ENCODE measurements at regions not wholly inside any gene's neighbourhood (a gene's known extent, or its start where the extent isn't known, plus 50 kb on each side); places are given as distances from the start of the nearest gene placed in this dataset.

DNA sequence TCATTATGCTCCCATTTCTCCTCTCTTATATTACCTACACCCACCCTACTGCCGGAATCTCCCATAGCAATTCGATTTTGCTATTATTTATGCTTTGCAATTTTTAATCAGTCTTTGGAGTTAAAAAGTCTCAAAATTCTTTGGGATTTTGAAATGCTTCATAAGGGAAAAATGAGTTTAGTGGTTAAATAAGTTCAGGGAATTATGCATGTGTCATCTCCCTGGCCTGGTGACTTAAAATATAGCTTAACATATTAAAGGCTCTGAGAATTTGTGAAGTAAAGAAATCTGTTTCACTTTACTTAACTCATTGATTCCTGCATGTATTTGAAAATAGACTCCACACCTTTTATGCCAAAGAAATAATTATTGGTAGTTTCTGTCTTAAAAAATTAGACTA, 185.1 kb upstream of the DIPK2B start:
- Histone ChIP-seq H3K79me2 (ENCODE audit: insufficient read depth, low read length) (no peaks in the 10 kb centered on the region), H2AFZ (ENCODE audit: low read length) (no peak overlapping the region), H3K27me3 (ENCODE audit: control insufficient read depth in 1 of 2, insufficient read depth in 2 of 2, low read length in 2 of 2) (no peaks in the 10 kb centered on the region), H3K9me3 (ENCODE audit: low read length) (no peaks in the 10 kb centered on the region), H3K4me3 (replicated peaks in 1 of 3; ENCODE audit: insufficient read depth in 1 of 3, low read depth in 2 of 3, low read length in 3 of 3) (no peak overlapping the region), H3K36me3 (replicated peaks in 1 of 2; ENCODE audit: control insufficient read depth in 1 of 2, insufficient read depth in 2 of 2, low read length in 2 of 2) (no peaks in the 10 kb centered on the region), H3K4me1 (ENCODE audit: insufficient read depth, low read length) (no peaks in the 10 kb centered on the region), H3K9ac (ENCODE audit: insufficient read depth, low read depth, low read length) (no peak overlapping the region), H4K20me1 (ENCODE audit: insufficient read depth, low read length) (no peaks in the 10 kb centered on the region), H3K27ac (ENCODE audit: extremely low read length, insufficient read depth, low read length) (no peak overlapping the region), H3K4me2 (ENCODE audit: low read depth, low read length) (no peak overlapping the region)
- TF ChIP-seq PAWR (CRISPR knock-in tag; IDR thresholded peaks at IDR 0.05; ENCODE audit: borderline replicate concordance) = no peak
- no peak for TF ChIP-seq THYN1 (CRISPR knock-in tag; IDR thresholded peaks at IDR 0.05; ENCODE audit: borderline replicate concordance, low read depth)
- TF ChIP-seq ZSCAN29 (CRISPR knock-in tag; conservative IDR thresholded peaks at IDR 0.05) = no peak
- TF ChIP-seq ZSCAN20 (CRISPR knock-in tag; IDR thresholded peaks at IDR 0.05; ENCODE audit: borderline replicate concordance) = no peak
- TF ChIP-seq ZNF329 (CRISPR knock-in tag; IDR thresholded peaks at IDR 0.05; ENCODE audit: low read depth) = no peak
- no peak for TF ChIP-seq ZNF343 (CRISPR knock-in tag; IDR thresholded peaks at IDR 0.05)
- TF ChIP-seq MED8 (CRISPR knock-in tag; IDR thresholded peaks at IDR 0.05; ENCODE audit: insufficient replicate concordance) = no peak
- TF ChIP-seq REXO4 (CRISPR knock-in tag; IDR thresholded peaks at IDR 0.05; ENCODE audit: borderline replicate concordance) = no peak
- TF ChIP-seq SETDB1 (CRISPR knock-in tag; IDR thresholded peaks at IDR 0.05; ENCODE audit: borderline replicate concordance) = no peak
- no peak for TF ChIP-seq FOXP1 (IDR thresholded peaks at IDR 0.05)
- TF ChIP-seq FOXP1 (CRISPR knock-in tag; IDR thresholded peaks at IDR 0.05) = no peak
- no peak for TF ChIP-seq HDAC1 (CRISPR knock-in tag; IDR thresholded peaks at IDR 0.05)
- in situ Hi-C loops (cut with HindIII; ENCODE audit: extremely low pct_ligation_motif_present, low pct_unique_long_range_greater_than_20kb) = no loop called here
- ATAC-seq (no peak), DNase-seq (ENCODE audit: low spot score) (no peak), FAIRE-seq (no peak)
- CTCF ChIA-PET (ENCODE audit: low intra/inter-chr PET ratio, low total read pairs) = no interaction called here
- intact Hi-C loops (cut with micrococcal nuclease; ENCODE audit: unreplicated experiment) = no loop called here
- WGBS (ENCODE audit: low lambda C conversion rate) = 50% methylated on average over 2 of the region's 2 CpGs
- POLR2A ChIA-PET = no interaction called here
- no TSS peak for BruUV-seq (replicated peaks)

DNA sequence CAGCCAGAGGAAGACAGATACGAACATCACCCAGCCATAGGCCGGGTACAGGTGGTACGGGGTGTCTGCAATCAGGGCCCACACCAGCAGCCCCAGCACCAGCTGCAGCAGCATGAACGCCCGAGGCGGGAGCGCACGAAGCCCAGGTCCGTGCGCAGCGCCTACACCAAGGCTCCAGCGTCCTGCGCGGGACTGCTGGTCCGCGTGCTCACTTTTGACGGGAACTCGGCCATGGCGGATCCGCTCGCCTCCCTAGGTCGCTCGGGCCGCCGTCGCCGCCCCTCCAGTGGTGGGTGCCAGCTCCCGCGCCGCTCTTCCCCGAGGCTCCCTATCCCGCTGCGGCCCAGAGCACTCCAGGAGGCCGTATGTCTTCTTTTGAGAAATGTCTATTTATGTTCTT, 181.2 kb upstream of the DIPK2B start:
- POLR2A ChIA-PET = no interaction called here
- WGBS (ENCODE audit: low lambda C conversion rate) = 60% methylated on average over 5 of the region's 34 CpGs
- no peaks in the 10 kb centered on the region for H3K27me3 ChIP-seq (ENCODE audit: control insufficient read depth in 1 of 2, insufficient read depth in 2 of 2, low read length in 2 of 2)
- CTCF ChIA-PET (ENCODE audit: low intra/inter-chr PET ratio, low total read pairs) = no interaction called here
- BruUV-seq (replicated peaks) = no TSS peak
- H3K4me3 ChIP-seq (replicated peaks in 1 of 3; ENCODE audit: insufficient read depth in 1 of 3, low read depth in 2 of 3, low read length in 3 of 3) = no peak overlapping the region
- no peaks in the 10 kb centered on the region for H4K20me1 ChIP-seq (ENCODE audit: insufficient read depth, low read length)
- no peaks in the 10 kb centered on the region for H3K36me3 ChIP-seq (replicated peaks in 1 of 2; ENCODE audit: control insufficient read depth in 1 of 2, insufficient read depth in 2 of 2, low read length in 2 of 2)
- H3K79me2 ChIP-seq (ENCODE audit: insufficient read depth, low read length) = no peaks in the 10 kb centered on the region
- no peaks in the 10 kb centered on the region for H3K9me3 ChIP-seq (ENCODE audit: low read length)
- DNase-seq (ENCODE audit: low spot score) (no peak), FAIRE-seq (no peak), ATAC-seq (no peak)
- no peak overlapping the region for H3K9ac ChIP-seq (ENCODE audit: insufficient read depth, low read depth, low read length)
- no peaks in the 10 kb centered on the region for H3K4me1 ChIP-seq (ENCODE audit: insufficient read depth, low read length)
- in situ Hi-C loops (cut with HindIII; ENCODE audit: extremely low pct_ligation_motif_present, low pct_unique_long_range_greater_than_20kb) (no loop called here), intact Hi-C loops (cut with micrococcal nuclease; ENCODE audit: unreplicated experiment) (no loop called here)
- no peak overlapping the region for H3K4me2 ChIP-seq (ENCODE audit: low read depth, low read length)
- no peak overlapping the region for H2AFZ ChIP-seq (ENCODE audit: low read length)
- H3K27ac ChIP-seq (ENCODE audit: extremely low read length, insufficient read depth, low read length) = no peak overlapping the region
- TF ChIP-seq ZNF709 (CRISPR knock-in tag; IDR thresholded peaks at IDR 0.05) (no peak), ZFP36L1 (CRISPR knock-in tag; IDR thresholded peaks at IDR 0.05) (no peak), ZNF747 (CRISPR knock-in tag; IDR thresholded peaks at IDR 0.05; ENCODE audit: borderline replicate concordance) (no peak), HNF4A (CRISPR knock-in tag; IDR thresholded peaks at IDR 0.05) (no peak), ZNF317 (CRISPR knock-in tag; IDR thresholded peaks at IDR 0.05) (no peak), MBD4 (IDR thresholded peaks at IDR 0.05; ENCODE audit: borderline replicate concordance, low read length) (no peak)
- TF ChIP-seq, protein P1, sequence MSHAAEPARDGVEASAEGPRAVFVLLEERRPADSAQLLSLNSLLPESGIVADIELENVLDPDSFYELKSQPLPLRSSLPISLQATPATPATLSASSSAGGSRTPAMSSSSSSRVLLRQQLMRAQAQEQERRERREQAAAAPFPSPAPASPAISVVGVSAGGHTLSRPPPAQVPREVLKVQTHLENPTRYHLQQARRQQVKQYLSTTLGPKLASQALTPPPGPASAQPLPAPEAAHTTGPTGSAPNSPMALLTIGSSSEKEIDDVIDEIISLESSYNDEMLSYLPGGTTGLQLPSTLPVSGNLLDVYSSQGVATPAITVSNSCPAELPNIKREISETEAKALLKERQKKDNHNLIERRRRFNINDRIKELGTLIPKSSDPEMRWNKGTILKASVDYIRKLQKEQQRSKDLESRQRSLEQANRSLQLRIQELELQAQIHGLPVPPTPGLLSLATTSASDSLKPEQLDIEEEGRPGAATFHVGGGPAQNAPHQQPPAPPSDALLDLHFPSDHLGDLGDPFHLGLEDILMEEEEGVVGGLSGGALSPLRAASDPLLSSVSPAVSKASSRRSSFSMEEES (CRISPR knock-in tag; IDR thresholded peaks at IDR 0.05) = no peak
- TF ChIP-seq, protein P2, sequence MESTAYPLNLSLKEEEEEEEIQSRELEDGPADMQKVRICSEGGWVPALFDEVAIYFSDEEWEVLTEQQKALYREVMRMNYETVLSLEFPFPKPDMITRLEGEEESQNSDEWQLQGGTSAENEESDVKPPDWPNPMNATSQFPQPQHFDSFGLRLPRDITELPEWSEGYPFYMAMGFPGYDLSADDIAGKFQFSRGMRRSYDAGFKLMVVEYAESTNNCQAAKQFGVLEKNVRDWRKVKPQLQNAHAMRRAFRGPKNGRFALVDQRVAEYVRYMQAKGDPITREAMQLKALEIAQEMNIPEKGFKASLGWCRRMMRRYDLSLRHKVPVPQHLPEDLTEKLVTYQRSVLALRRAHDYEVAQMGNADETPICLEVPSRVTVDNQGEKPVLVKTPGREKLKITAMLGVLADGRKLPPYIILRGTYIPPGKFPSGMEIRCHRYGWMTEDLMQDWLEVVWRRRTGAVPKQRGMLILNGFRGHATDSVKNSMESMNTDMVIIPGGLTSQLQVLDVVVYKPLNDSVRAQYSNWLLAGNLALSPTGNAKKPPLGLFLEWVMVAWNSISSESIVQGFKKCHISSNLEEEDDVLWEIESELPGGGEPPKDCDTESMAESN (CRISPR knock-in tag; conservative IDR thresholded peaks at IDR 0.05) = no peak
